Aorta (tissue), 5 donors: ENCODE measurements at regions not wholly inside any gene's neighbourhood (a gene's known extent, or its start where the extent isn't known, plus 50 kb on each side); places are given as distances from the start of the nearest gene placed in this dataset.

Source experiments
- ATAC-seq: fragments of 200-7000 bp; cut with Tn5 transposase; one replicate; pipeline ENCODE4 v1.9.1; 2022; ENCODE audit warnings: moderate library complexity; ENCODE audit not compliant: low FRiP score
- DNase-seq, 2 donors: peaks; one replicate each; pipeline ENCODE4 v3.0.0-alpha.2; 2020
- H3K27ac ChIP-seq, 2 donors: one replicate each; pipeline ENCODE4 v1.5.1; 2013; ENCODE audit warnings: low read length in 2 of 2, mild to moderate bottlenecking in 2 of 2, moderate library complexity in 2 of 2, control low read depth in 1 of 2, inconsistent platforms in 1 of 2, low read depth in 1 of 2
- H3K27me3 ChIP-seq, 2 donors: one replicate each; pipeline ENCODE4 v1.6.1; 2013; ENCODE audit warnings: control low read depth in 1 of 2, low read length in 1 of 2, mild to moderate bottlenecking in 1 of 2, moderate library complexity in 1 of 2; ENCODE audit not compliant: insufficient read depth in 2 of 2, control insufficient read depth in 1 of 2
- H3K36me3 ChIP-seq, 2 donors: one replicate each; pipeline ENCODE4 v1.6.1; 2013; ENCODE audit warnings: control low read depth in 1 of 2, low read length in 1 of 2, mild to moderate bottlenecking in 1 of 2; ENCODE audit not compliant: insufficient read depth in 2 of 2, control insufficient read depth in 1 of 2
- H3K4me1 ChIP-seq, 2 donors: one replicate each; pipeline ENCODE4 v1.6.1; 2013; ENCODE audit warnings: low read length in 2 of 2, control low read depth in 1 of 2, mild to moderate bottlenecking in 1 of 2, moderate library complexity in 1 of 2; ENCODE audit not compliant: insufficient read depth in 2 of 2, control insufficient read depth in 1 of 2
- H3K4me3 ChIP-seq, 2 donors: one replicate each; pipeline ENCODE4 v1.5.1; 2013; ENCODE audit warnings: low read length in 2 of 2, control low read depth in 1 of 2, mild to moderate bottlenecking in 1 of 2
- H3K9me3 ChIP-seq: one replicate; pipeline ENCODE4 v1.6.1; 2013; ENCODE audit warnings: mild to moderate bottlenecking, low read length; ENCODE audit not compliant: control insufficient read depth
- WGBS, 2 donors: extraction: QIAGEN DNeasy Blood & Tissue Kit; methylation state at CpG; one replicate each; pipeline ENCODE4 v1.1.7; 2013; 5-methylcytosine and 5-hydroxymethylcytosine counted together
- intact Hi-C, 2 donors: fragments of 100-400 bp; cut with DNase I; formaldehyde crosslinking; loops; one replicate each; pipeline versions ENCODE4 v1.14.2 to v1.15.0; 2022
- donor health status: healthy with polysubstance abuse.
- donor health status: Bipolar disorder and iron deficiency.
- donor health status: DM: no; HTN: no; CAD: no.
- donor health status: DM: no; HTN: no; CAD: no.
- donor health status: DM: yes; HTN: yes; CAD: no.

DNA sequence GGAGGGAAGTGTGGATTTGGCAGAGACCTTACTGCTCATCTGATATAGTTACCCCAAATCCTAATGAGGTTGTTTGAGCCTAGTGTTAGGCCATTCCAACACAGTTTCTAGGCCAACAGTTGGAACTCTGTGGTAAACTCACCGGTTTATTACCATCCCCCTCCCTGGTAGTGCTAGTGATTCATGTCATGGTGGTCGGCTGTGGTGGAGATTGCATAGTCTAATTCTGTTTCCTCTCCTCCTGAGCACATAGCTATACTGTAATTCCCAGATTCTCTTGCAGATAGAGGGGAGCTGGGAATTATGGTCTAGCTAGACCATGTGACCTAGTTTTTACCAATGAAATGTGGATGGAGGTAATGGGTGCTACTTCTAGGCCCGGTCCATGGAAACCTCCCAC, 123.7 kb upstream of the KIF26B start:
- ATAC-seq (no peak), DNase-seq (no peak)
- H3K27me3 ChIP-seq: no peaks in the 10 kb centered on the region
- H3K27ac ChIP-seq: no peak overlapping the region
- no peak overlapping the region for H3K4me3 ChIP-seq
- WGBS, 2 donors: 90 to 91% methylated on average over 3 of the region's 3 CpGs
- H3K36me3 ChIP-seq: peaks cover 0 to 5% of the 10 kb centered on the region in 2 donors
- no peaks in the 10 kb centered on the region for H3K9me3 ChIP-seq
- intact Hi-C loops: no loop called here
- no peaks in the 10 kb centered on the region for H3K4me1 ChIP-seq

DNA sequence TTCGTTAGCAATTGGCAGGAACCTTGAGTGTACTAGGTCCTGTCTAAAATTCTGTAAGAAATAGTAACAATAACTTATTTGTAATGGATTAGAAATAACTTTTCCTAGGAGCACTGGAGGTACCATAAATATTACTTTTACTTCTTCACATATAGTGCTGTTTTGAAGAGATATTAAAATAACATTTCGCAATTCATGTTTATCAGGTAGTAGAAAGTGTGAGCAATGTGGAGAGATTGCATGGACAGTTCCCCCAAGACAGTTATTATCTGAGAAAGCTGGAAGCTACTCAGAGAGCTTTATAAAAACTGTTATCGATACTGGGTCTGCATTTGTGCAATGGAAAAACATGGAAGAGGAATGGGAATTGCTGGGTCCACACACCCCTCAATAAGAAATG, 128.5 kb upstream of the KIF26B start:
- no peak for DNase-seq
- no peaks in the 10 kb centered on the region for H3K9me3 ChIP-seq
- no peaks in the 10 kb centered on the region for H3K27me3 ChIP-seq
- ATAC-seq: no peak
- H3K27ac ChIP-seq: no peak overlapping the region
- 92 to 94% methylated on average over 3 of the region's 3 CpGs for WGBS, 2 donors
- intact Hi-C loops: no loop called here
- H3K4me1 ChIP-seq: no peaks in the 10 kb centered on the region
- no peak overlapping the region for H3K4me3 ChIP-seq
- peaks cover 0 to 5% of the 10 kb centered on the region in 2 donors for H3K36me3 ChIP-seq

DNA sequence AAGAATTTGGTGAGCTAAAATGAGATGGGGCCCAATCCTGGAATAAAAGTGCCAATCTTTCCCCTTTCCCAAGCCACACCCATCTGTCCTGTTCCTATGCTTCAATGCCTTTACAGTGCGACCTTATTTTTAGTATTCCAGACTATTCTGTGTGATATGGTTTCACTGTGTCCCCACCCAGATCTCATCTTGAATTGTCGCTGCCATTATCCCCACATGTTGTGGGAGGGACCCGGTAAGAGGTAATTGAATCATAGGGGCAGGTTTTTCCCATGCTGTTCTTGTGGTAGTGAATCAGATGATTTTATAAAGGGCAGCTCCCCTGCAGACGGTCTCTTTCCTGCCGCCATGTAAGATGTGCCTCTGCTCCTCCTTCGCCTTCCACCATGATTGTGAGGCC, 129.3 kb upstream of the KIF26B start:
- Histone ChIP-seq H3K36me3 (peaks cover 0 to under 1% of the 10 kb centered on the region in 2 donors), H3K27me3 (no peaks in the 10 kb centered on the region), H3K4me1 (no peaks in the 10 kb centered on the region), H3K27ac (no peak overlapping the region), H3K4me3 (no peak overlapping the region), H3K9me3 (no peaks in the 10 kb centered on the region)
- intact Hi-C loops: no loop called here
- DNase-seq (no peak), ATAC-seq (no peak)
- 95 to 97% methylated on average over 6 of the region's 6 CpGs for WGBS, 2 donors

DNA sequence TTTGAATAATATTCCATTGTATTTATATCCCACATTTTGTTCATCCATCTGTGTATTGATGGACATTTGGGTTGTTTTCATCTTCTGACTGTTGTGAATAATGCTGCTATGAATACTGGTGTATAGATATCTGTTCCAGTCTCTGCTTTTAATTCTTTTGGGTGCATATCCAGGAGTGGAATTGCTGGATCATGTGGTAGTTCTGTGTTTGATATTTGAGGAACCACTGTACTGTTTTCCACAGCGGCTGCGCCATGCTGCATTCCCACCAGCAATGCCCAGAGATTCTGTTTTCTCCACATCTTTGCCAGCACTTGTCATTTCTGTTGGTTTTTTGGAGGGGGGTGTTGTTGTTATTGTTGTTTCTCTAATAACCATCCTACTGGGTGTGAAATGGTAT, 131.6 kb upstream of the KIF26B start:
- Histone ChIP-seq H3K36me3 (no peaks in the 10 kb centered on the region), H3K4me3 (no peak overlapping the region), H3K27me3 (no peaks in the 10 kb centered on the region), H3K4me1 (no peaks in the 10 kb centered on the region), H3K9me3 (no peaks in the 10 kb centered on the region), H3K27ac (no peak overlapping the region)
- intact Hi-C loops: no loop called here
- 98 to 99% methylated on average over 2 of the region's 2 CpGs for WGBS, 2 donors
- ATAC-seq: no peak
- no peak for DNase-seq

DNA sequence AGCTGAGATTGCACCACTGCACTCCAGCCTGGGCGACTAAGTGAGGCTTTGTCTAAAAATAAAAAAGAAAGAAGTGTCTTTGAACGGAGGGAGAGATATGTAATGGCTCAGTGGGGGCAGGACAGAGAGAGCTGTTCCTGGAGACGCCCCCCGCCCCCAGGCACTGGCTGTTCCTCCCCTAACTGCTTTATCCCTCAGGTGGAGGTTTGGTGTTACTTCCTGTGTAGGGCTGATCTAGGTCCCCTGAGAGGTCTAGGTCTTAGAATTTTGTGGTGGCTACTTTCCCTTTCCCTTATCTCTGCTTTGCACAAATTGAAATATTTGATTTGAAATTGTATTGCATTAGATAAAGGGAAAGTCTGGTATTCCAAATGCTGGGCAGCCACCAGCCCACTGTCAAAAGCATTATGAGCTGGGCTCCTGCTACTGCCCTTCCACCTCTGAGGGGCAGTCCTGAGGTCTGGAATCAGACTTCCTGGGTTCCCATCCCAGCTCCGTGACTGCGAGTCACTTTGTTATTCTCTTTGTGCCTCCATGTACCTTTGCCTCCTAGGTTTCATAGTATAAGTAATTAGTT, 134.8 kb upstream of the KIF26B start:
- no peak for ATAC-seq
- Histone ChIP-seq H3K27ac (no peak overlapping the region), H3K36me3 (no peaks in the 10 kb centered on the region), H3K4me3 (no peak overlapping the region), H3K9me3 (no peaks in the 10 kb centered on the region), H3K27me3 (no peaks in the 10 kb centered on the region), H3K4me1 (no peaks in the 10 kb centered on the region)
- no peak for DNase-seq
- WGBS, 2 donors: 76 to 79% methylated on average over 6 of the region's 6 CpGs
- intact Hi-C loops: no loop called here

DNA sequence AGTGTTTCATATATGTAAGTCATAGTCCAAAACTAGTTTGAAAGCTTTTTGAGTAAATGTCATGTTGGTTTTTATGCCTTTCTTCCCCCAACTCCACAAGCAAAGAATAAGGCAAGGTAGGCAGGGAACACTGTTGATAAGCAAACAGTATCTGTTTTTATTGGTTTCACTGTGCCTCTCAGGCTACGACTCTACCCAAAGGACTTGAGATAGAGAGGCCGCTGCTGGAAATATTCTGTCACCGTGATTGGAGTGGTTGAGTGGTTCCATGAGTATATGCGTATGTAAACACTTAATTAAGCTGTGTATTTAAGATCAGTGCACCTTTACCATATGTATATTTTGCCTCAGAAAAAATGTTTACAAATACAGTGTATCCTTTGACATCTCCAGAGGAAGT, 138.1 kb upstream of the KIF26B start:
- no peak overlapping the region for H3K4me3 ChIP-seq
- ATAC-seq (no peak), DNase-seq (no peak)
- H3K9me3 ChIP-seq: no peaks in the 10 kb centered on the region
- no peaks in the 10 kb centered on the region for H3K4me1 ChIP-seq
- H3K36me3 ChIP-seq: no peaks in the 10 kb centered on the region
- H3K27ac ChIP-seq: no peak overlapping the region
- WGBS, 2 donors: 91 to 92% methylated on average over 4 of the region's 4 CpGs
- H3K27me3 ChIP-seq: no peaks in the 10 kb centered on the region
- intact Hi-C loops: no loop called here

GRCh38 chr1:245015031-245015430, 139.8 kb upstream of the KIF26B start:
- no peak for ATAC-seq

GRCh38 chr1:245014247-245015029, 140.3 kb upstream of the KIF26B start:
- intact Hi-C loops: no loop called here
- Histone ChIP-seq H3K4me3 (no peak overlapping the region), H3K9me3 (no peaks in the 10 kb centered on the region), H3K27me3 (no peaks in the 10 kb centered on the region), H3K27ac (no peak overlapping the region), H3K36me3 (no peaks in the 10 kb centered on the region), H3K4me1 (no peaks in the 10 kb centered on the region)
- ATAC-seq: no peak
- 81 to 85% methylated on average over 3 of the region's 3 CpGs for WGBS, 2 donors
- no peak for DNase-seq

More at GRCh38 chr1:245015031-245015430, 139.8 kb upstream of the KIF26B start:
- no peak overlapping the region for H3K4me3 ChIP-seq
- H3K4me1 ChIP-seq: no peaks in the 10 kb centered on the region
- 92% methylated on average over 3 of the region's 3 CpGs for WGBS, 2 donors
- intact Hi-C loops: no loop called here
- H3K27ac ChIP-seq: no peak overlapping the region
- H3K27me3 ChIP-seq: no peaks in the 10 kb centered on the region
- H3K9me3 ChIP-seq: no peaks in the 10 kb centered on the region
- no peaks in the 10 kb centered on the region for H3K36me3 ChIP-seq
- DNase-seq: no peak

- no peak overlapping the region for H3K4me3 ChIP-seq
- 96 to 97% methylated on average over 8 of the region's 8 CpGs for WGBS, 2 donors
- DNase-seq (no peak), ATAC-seq (no peak)
- no peaks in the 10 kb centered on the region for H3K36me3 ChIP-seq
- no peaks in the 10 kb centered on the region for H3K4me1 ChIP-seq
- H3K27me3 ChIP-seq: no peaks in the 10 kb centered on the region
- intact Hi-C loops: no loop called here
- no peaks in the 10 kb centered on the region for H3K9me3 ChIP-seq
- no peak overlapping the region for H3K27ac ChIP-seq
Measured at GRCh38 chr1:245010018-245010614, 144.7 kb upstream of the KIF26B start.
